IMR-90 (cell line): ENCODE measurements at regions not wholly inside any gene's neighbourhood (a gene's known extent, or its start where the extent isn't known, plus 50 kb on each side); places are given as distances from the start of the nearest gene placed in this dataset.

Experiments used
- ATAC-seq: fragments of 200-7000 bp; cut with Tn5 transposase; 2 replicates; pipeline ENCODE4 v1.9.1; 2020; ENCODE audit warnings: low read depth, mild to moderate bottlenecking, moderate library complexity
- BruUV-seq: library from RNA; stranded (reverse); fragments of 400-500 nt; replicated peaks from 2 replicates; lab custom pipeline; 2021; lab: Mats Ljungman, UMichigan
- CTCF ChIA-PET: fragments of 300-600 bp; formaldehyde crosslinking; extraction: SDS; loops from one replicate; lab custom pipeline; 2021; ENCODE audit warnings: antibody characterized with exemption; lab: Yijun Ruan, JAX
- POLR2A ChIA-PET: fragments of 300-600 bp; sonication (Branson Sonifier 250); formaldehyde crosslinking; loops from one replicate; lab custom pipeline; 2022; ENCODE audit warnings: antibody characterized with exemption; ENCODE audit not compliant: unreplicated experiment; lab: Charles Lee
- DNase-seq: peaks from one replicate; pipeline ENCODE4 v3.0.0; 2013
- H2AFZ ChIP-seq: replicated peaks from 2 replicates; pipeline ENCODE3; 2013; ENCODE audit warnings: low read length, mild to moderate bottlenecking; ENCODE audit not compliant: poor library complexity
- H2AK5ac ChIP-seq: 2 replicates; pipeline ENCODE4 v1.6.1; 2013; ENCODE audit warnings: low read depth, low read length, inconsistent platforms
- H2AK9ac ChIP-seq: replicated peaks from 2 replicates; pipeline ENCODE3; 2013; ENCODE audit warnings: mild to moderate bottlenecking, low read depth, low read length, moderate library complexity; ENCODE audit not compliant: poor library complexity
- H2BK120ac ChIP-seq: 2 replicates; pipeline ENCODE4 v1.6.1; 2013; ENCODE audit warnings: low read depth, low read length, inconsistent platforms
- H2BK15ac ChIP-seq: 3 replicates; pipeline ENCODE4 v1.6.1; 2013; ENCODE audit warnings: low read depth, low read length, inconsistent platforms
- H2BK20ac ChIP-seq: 2 replicates; pipeline ENCODE4 v1.6.1; 2013; ENCODE audit warnings: low read depth, mild to moderate bottlenecking, inconsistent platforms, low read length, moderate library complexity
- H2BK5ac ChIP-seq: 2 replicates; pipeline ENCODE4 v1.6.1; 2013; ENCODE audit warnings: mild to moderate bottlenecking, low read depth, low read length, inconsistent platforms; ENCODE audit not compliant: poor library complexity, severe bottlenecking
- H3K14ac ChIP-seq: replicated peaks from 2 replicates; pipeline ENCODE4 v1.6.1; 2013; ENCODE audit warnings: low read depth, low read length, inconsistent platforms
- H3K18ac ChIP-seq: 2 replicates; pipeline ENCODE4 v1.6.1; 2013; ENCODE audit warnings: low read depth, low read length, control low read depth
- H3K23ac ChIP-seq: 2 replicates; pipeline ENCODE4 v1.6.1; 2013; ENCODE audit warnings: low read depth, low read length, inconsistent platforms
- H3K27ac ChIP-seq: 2 replicates; pipeline ENCODE4 v1.5.1; 2013; ENCODE audit warnings: mild to moderate bottlenecking, control low read depth, low read length; ENCODE audit not compliant: insufficient read depth
- H3K27me3 ChIP-seq: 2 replicates; pipeline ENCODE4 v1.6.1; 2013; ENCODE audit warnings: low read length; ENCODE audit not compliant: control insufficient read depth, insufficient read depth
- H3K36me3 ChIP-seq: 2 replicates; pipeline ENCODE4 v1.6.1; 2013; ENCODE audit warnings: low read length, mixed read lengths; ENCODE audit not compliant: control insufficient read depth, insufficient read depth
- H3K4ac ChIP-seq: 2 replicates; pipeline ENCODE4 v1.6.1; 2013; ENCODE audit warnings: low read depth, low read length, inconsistent platforms
- H3K4me1 ChIP-seq: 2 replicates; pipeline ENCODE4 v1.6.1; 2013; ENCODE audit warnings: low read length, mixed read lengths; ENCODE audit not compliant: control insufficient read depth, insufficient read depth
- H3K4me2 ChIP-seq: 2 replicates; pipeline ENCODE4 v1.6.1; 2013; ENCODE audit warnings: low read depth, mild to moderate bottlenecking, control low read depth, low read length, moderate library complexity
- H3K4me3 ChIP-seq: 2 replicates; pipeline ENCODE4 v1.5.1; 2013; ENCODE audit warnings: low read depth, mild to moderate bottlenecking, control low read depth, low read length, moderate library complexity; ENCODE audit not compliant: insufficient read depth
- H3K56ac ChIP-seq: 2 replicates; pipeline ENCODE4 v1.6.1; 2013; ENCODE audit warnings: low read length, inconsistent platforms; ENCODE audit not compliant: insufficient read depth; ENCODE audit errors: extremely low read depth
- H3K79me1 ChIP-seq, 2 experiments: 2 replicates each; pipeline ENCODE4 v1.6.1; 2013; ENCODE audit warnings: low read length in 2 of 2, inconsistent platforms in 1 of 2, low read depth in 1 of 2
- H3K9ac ChIP-seq: 2 replicates; pipeline ENCODE4 v1.6.1; 2013; ENCODE audit warnings: low read depth, low read length, control low read depth
- H3K9me1 ChIP-seq: 2 replicates; pipeline ENCODE4 v1.6.1; 2013; ENCODE audit warnings: low read length, inconsistent platforms; ENCODE audit not compliant: insufficient read depth
- H3K9me3 ChIP-seq: 2 replicates; pipeline ENCODE4 v1.6.1; 2013; ENCODE audit warnings: low read length; ENCODE audit not compliant: control insufficient read depth, insufficient read depth
- H4K20me1 ChIP-seq: 2 replicates; pipeline ENCODE4 v1.6.1; 2013; ENCODE audit warnings: low read length, inconsistent platforms; ENCODE audit not compliant: insufficient read depth
- H4K5ac ChIP-seq: 2 replicates; pipeline ENCODE4 v1.6.1; 2013; ENCODE audit warnings: mild to moderate bottlenecking, low read depth, low read length, control low read depth
- H4K8ac ChIP-seq, 2 experiments: 2 replicates each; pipeline ENCODE4 v1.6.1; 2013; ENCODE audit warnings: low read depth in 2 of 2, low read length in 2 of 2, control low read depth in 1 of 2, inconsistent platforms in 1 of 2
- H4K91ac ChIP-seq: 2 replicates; pipeline ENCODE4 v1.6.1; 2013; ENCODE audit warnings: low read depth, low read length, inconsistent platforms; ENCODE audit not compliant: insufficient read depth
- FOS ChIP-seq: fragments of 150-350 bp; IDR thresholded peaks from 2 replicates; pipeline ENCODE4 v1.6.1; 2016; ENCODE audit warnings: low read depth, low read length
- MAFK ChIP-seq: IDR thresholded peaks from 2 replicates; pipeline ENCODE4 v1.6.1; 2012; ENCODE audit warnings: low read depth, low read length, improper control_type of control experiment
- MAZ ChIP-seq: IDR thresholded peaks from 2 replicates; pipeline ENCODE4 v1.6.1; 2012; ENCODE audit warnings: low read depth, mild to moderate bottlenecking, low read length, improper control_type of control experiment, moderate library complexity, borderline replicate concordance
- MXI1 ChIP-seq: IDR thresholded peaks from 2 replicates; pipeline ENCODE4 v1.6.1; 2012; ENCODE audit warnings: low read depth, mild to moderate bottlenecking, low read length, moderate library complexity, borderline replicate concordance
- RAD21 ChIP-seq: IDR thresholded peaks from 2 replicates; pipeline ENCODE4 v1.6.1; 2012; ENCODE audit warnings: low read length, improper control_type of control experiment
- RCOR1 ChIP-seq: IDR thresholded peaks from 2 replicates; pipeline ENCODE4 v1.6.1; 2012; ENCODE audit warnings: mild to moderate bottlenecking, low read length, improper control_type of control experiment; ENCODE audit not compliant: insufficient replicate concordance
- USF2 ChIP-seq: fragments of 150-350 bp; IDR thresholded peaks from 2 replicates; pipeline ENCODE4 v1.6.1; 2017; ENCODE audit warnings: mild to moderate bottlenecking, antibody characterized with exemption, low read length, low read depth
- WGBS, 2 experiments: methylation state at CpG; one replicate each; pipeline versions ENCODE4 v1.1.5 to v1.1.7; 2013; ENCODE audit warnings: missing lambda C conversion rate in 2 of 2; ENCODE audit not compliant: insufficient read length in 1 of 2; ENCODE audit errors: extremely low coverage in 2 of 2; 5-methylcytosine and 5-hydroxymethylcytosine counted together
- dilution Hi-C: fragments of 300-500 bp; cut with HindIII; formaldehyde crosslinking; loops from one replicate; pipeline ENCODE4 v1.14.3; 2018; ENCODE audit warnings: low sequenced_read_pairs; ENCODE audit not compliant: unreplicated experiment
- in situ Hi-C: fragments of 300-500 bp; cut with MboI; formaldehyde crosslinking; loops from 3 replicates; pipeline ENCODE4 v1.14.3; 2019; ENCODE audit warnings: low sequenced_read_pairs, inconsistent platforms, mixed read lengths
- intact Hi-C: fragments of 100-400 bp; cut with micrococcal nuclease; formaldehyde crosslinking; loops from 2 replicates; pipeline ENCODE4 v1.10.0; 2022

GRCh38 chr5:117860550-117860949 lies 1127.8 kb downstream of the DTWD2 start:
- H2BK20ac ChIP-seq: no peak overlapping the region
- H4K5ac ChIP-seq: no peak overlapping the region
- H2AFZ ChIP-seq: no peak overlapping the region
- H3K4ac ChIP-seq: no peak overlapping the region
- no peak overlapping the region for H4K8ac ChIP-seq
- no peak overlapping the region for H3K4me3 ChIP-seq
- in situ Hi-C loops (no loop called here), dilution Hi-C loops (no loop called here), intact Hi-C loops (no loop called here)
- H3K56ac ChIP-seq: no peak overlapping the region
- no peak overlapping the region for H3K9ac ChIP-seq
- WGBS, 2 experiments: no CpG with 5 or more reads among the region's 1 CpG
- CTCF ChIA-PET: interaction anchor here (0.6 kb wide), 1 partner anchor 964 kb away, joined by 5 read pairs; no protein-coding TSS in a partner anchor
- no peak for ATAC-seq
- H3K4me1 ChIP-seq: no peaks in the 10 kb centered on the region
- H3K36me3 ChIP-seq: no peaks in the 10 kb centered on the region
- no peak overlapping the region for H2AK5ac ChIP-seq
- BruUV-seq: no TSS peak
- no peak overlapping the region for H3K23ac ChIP-seq
- H3K4me2 ChIP-seq: no peak overlapping the region
- no peaks in the 10 kb centered on the region for H3K9me3 ChIP-seq
- H2BK5ac ChIP-seq: no peak overlapping the region
- H3K18ac ChIP-seq: no peak overlapping the region
- no peak overlapping the region for H2BK120ac ChIP-seq
- H3K79me1 ChIP-seq: no peaks in the 10 kb centered on the region
- no peaks in the 10 kb centered on the region for H4K20me1 ChIP-seq
- no peaks in the 10 kb centered on the region for H3K27me3 ChIP-seq
- TF ChIP-seq RCOR1: no peak
- TF ChIP-seq USF2: no peak
- no peak for TF ChIP-seq FOS
- no peak for TF ChIP-seq MAFK
- no peak for TF ChIP-seq RAD21
- TF ChIP-seq MXI1: no peak
- no peak for TF ChIP-seq MAZ
- H3K14ac ChIP-seq: no peak overlapping the region
- H3K9me1 ChIP-seq: no peaks in the 10 kb centered on the region
- H2BK15ac ChIP-seq: no peak overlapping the region
- POLR2A ChIA-PET: no interaction called here
- H2AK9ac ChIP-seq: no peak overlapping the region
- DNase-seq: no peak
- H4K91ac ChIP-seq: no peak overlapping the region
- H3K27ac ChIP-seq: no peak overlapping the region
